WERI-Rb-1 (cell line): ENCODE measurements at regions not wholly inside any gene's neighbourhood (a gene's known extent, or its start where the extent isn't known, plus 50 kb on each side); places are given as distances from the start of the nearest gene placed in this dataset.
A peak's percentile ranks its signal among the peaks of the same experiment; 100 is the strongest.
"Not testable (repeated sequence)": the region's sequence is repeated elsewhere in the genome, so short reads cannot be mapped to it uniquely, and the experiment has no call there.

ENCODE experiments used
- DNase-seq: peaks from one replicate; pipeline ENCODE4 v3.0.0-alpha.2; 2020
- H3K27ac ChIP-seq: fragments of 250-450 bp; sonication (Bioruptor Pico); 2 replicates; pipeline ENCODE4 v1.5.1; 2020; ENCODE audit warnings: mild to moderate bottlenecking, moderate library complexity
- H3K27me3 ChIP-seq: fragments of 250-450 bp; sonication (Bioruptor Pico); 2 replicates; pipeline ENCODE4 v1.5.1; 2021; ENCODE audit warnings: mild to moderate bottlenecking, low read depth, moderate library complexity; ENCODE audit not compliant: insufficient read depth, severe bottlenecking
- H3K36me3 ChIP-seq: fragments of 250-450 bp; sonication (Bioruptor Pico); 2 replicates; pipeline ENCODE4 v1.5.1; 2020; ENCODE audit warnings: mild to moderate bottlenecking, moderate library complexity
- H3K4me3 ChIP-seq: 2 replicates; pipeline ENCODE4 v1.5.1; 2011; ENCODE audit warnings: low read depth, mild to moderate bottlenecking, control low read depth, low read length
- H3K9me3 ChIP-seq: fragments of 250-450 bp; sonication (Bioruptor Pico); 2 replicates; pipeline ENCODE4 v1.5.1; 2021; ENCODE audit warnings: mild to moderate bottlenecking, moderate library complexity; ENCODE audit not compliant: severe bottlenecking
- CTCF ChIP-seq: IDR thresholded peaks from 2 replicates; pipeline ENCODE4 v1.5.1; 2011; ENCODE audit warnings: low read depth, mild to moderate bottlenecking, control low read depth, inconsistent platforms, low read length

- Histone ChIP-seq H3K9me3 (no peaks in the 10 kb centered on the region), H3K27me3 (no peaks in the 10 kb centered on the region), H3K27ac (no peak overlapping the region), H3K4me3 (no peak overlapping the region), H3K36me3 (no peaks in the 10 kb centered on the region)
- DNase-seq = no peak
- TF ChIP-seq CTCF = no peak
These were observed 290.7 kb upstream of the FOLH1 start for GRCh38 chr11:49499117-49499516.

GRCh38 chr11:49505231-49505630, 296.8 kb upstream of the FOLH1 start:
- no peaks in the 10 kb centered on the region for H3K9me3 ChIP-seq
- H3K27me3 ChIP-seq = no peaks in the 10 kb centered on the region
- H3K27ac ChIP-seq = no peak overlapping the region
- no peak for TF ChIP-seq CTCF
- DNase-seq = no peak
- H3K4me3 ChIP-seq = no peak overlapping the region
- H3K36me3 ChIP-seq = no peaks in the 10 kb centered on the region

GRCh38 chr11:49526240-49526829, 317.9 kb upstream of the FOLH1 start:
- peak; percentile 62 for TF ChIP-seq CTCF
- DNase-seq = peak; percentile 4

GRCh38 chr11:49533204-49533603, 324.8 kb upstream of the FOLH1 start:
- no peaks in the 10 kb centered on the region for H3K36me3 ChIP-seq
- peaks cover 3% of the 10 kb centered on the region for H3K27me3 ChIP-seq
- DNase-seq = no peak
- no peak overlapping the region for H3K27ac ChIP-seq
- TF ChIP-seq CTCF = no peak
- no peaks in the 10 kb centered on the region for H3K9me3 ChIP-seq
- H3K4me3 ChIP-seq = no peak overlapping the region

More at GRCh38 chr11:49526240-49526829, 317.9 kb upstream of the FOLH1 start:
- H3K27ac ChIP-seq, H3K27me3 ChIP-seq, H3K4me3 ChIP-seq, H3K9me3 ChIP-seq, H3K36me3 ChIP-seq: not testable (repeated sequence)

GRCh38 chr11:49538927-49539326, 330.5 kb upstream of the FOLH1 start:
- not testable (repeated sequence) for DNase-seq, H3K27me3 ChIP-seq, H3K4me3 ChIP-seq, H3K9me3 ChIP-seq, H3K27ac ChIP-seq, H3K36me3 ChIP-seq

- not testable (repeated sequence) for H3K4me3 ChIP-seq, H3K36me3 ChIP-seq, H3K27ac ChIP-seq, H3K27me3 ChIP-seq, H3K9me3 ChIP-seq, DNase-seq
These were observed 350.0 kb upstream of the FOLH1 start for GRCh38 chr11:49558261-49558847.

- not testable (repeated sequence) for H3K36me3 ChIP-seq, DNase-seq, H3K27ac ChIP-seq, H3K4me3 ChIP-seq, H3K9me3 ChIP-seq, H3K27me3 ChIP-seq
These were observed 352.2 kb upstream of the FOLH1 start for GRCh38 chr11:49560593-49560992.

- H3K4me3 ChIP-seq, H3K36me3 ChIP-seq, DNase-seq, H3K9me3 ChIP-seq, H3K27ac ChIP-seq, H3K27me3 ChIP-seq: not testable (repeated sequence)
These were observed 353.0 kb upstream of the FOLH1 start for GRCh38 chr11:49561240-49561880.

GRCh38 chr11:49562262-49562661, 353.9 kb upstream of the FOLH1 start:
- not testable (repeated sequence) for DNase-seq, H3K27ac ChIP-seq, H3K27me3 ChIP-seq, H3K9me3 ChIP-seq, H3K36me3 ChIP-seq, H3K4me3 ChIP-seq

GRCh38 chr11:49579492-49579891, 371.1 kb upstream of the FOLH1 start:
- H3K4me3 ChIP-seq, DNase-seq, H3K27ac ChIP-seq, H3K36me3 ChIP-seq, H3K9me3 ChIP-seq, H3K27me3 ChIP-seq: not testable (repeated sequence)
